Activated CD8-positive, alpha-beta T cell treated with anti-CD3 and anti-CD28 coated beads for 36 hours (primary cell): ENCODE measurements at regions not wholly inside any gene's neighbourhood (a gene's known extent, or its start where the extent isn't known, plus 50 kb on each side); places are given as distances from the start of the nearest gene placed in this dataset.
"Not testable (repeated sequence)": the region's sequence is repeated elsewhere in the genome, so short reads cannot be mapped to it uniquely, and the experiment has no call there.

ENCODE experiments used
- ATAC-seq: fragments of 200-7000 bp; cut with Tn5 transposase; one replicate; pipeline ENCODE4 v1.10.0; 2021; ENCODE audit warnings: mild to moderate bottlenecking, moderate library complexity
- CTCF ChIA-PET: fragments of 350-600 bp; sonication (Branson Sonifier 250); formaldehyde crosslinking; loops from one replicate; lab custom pipeline; 2021; ENCODE audit warnings: antibody characterized with exemption; lab: Charles Lee
- POLR2A ChIA-PET: fragments of 350-600 bp; sonication (Branson Sonifier 250); formaldehyde crosslinking; loops from one replicate; lab custom pipeline; 2021; ENCODE audit warnings: antibody characterized with exemption; lab: Charles Lee
- DNase-seq: peaks from one replicate; pipeline ENCODE4 v3.0.0-alpha.2; 2020
- H3K27ac Mint-ChIP-seq: one replicate; pipeline ENCODE4 v1.8.0; 2021; ENCODE audit warnings: mild to moderate bottlenecking, mixed read lengths
- H3K27me3 Mint-ChIP-seq: one replicate; pipeline ENCODE4 v1.8.0; 2021; ENCODE audit warnings: mixed read lengths
- H3K36me3 Mint-ChIP-seq: one replicate; pipeline ENCODE4 v1.8.0; 2021; ENCODE audit warnings: low read depth, mixed read lengths
- H3K4me1 Mint-ChIP-seq: one replicate; pipeline ENCODE4 v1.8.0; 2021; ENCODE audit warnings: low read depth, mixed read lengths
- H3K4me3 Mint-ChIP-seq: one replicate; pipeline ENCODE4 v1.8.0; 2021; ENCODE audit warnings: mild to moderate bottlenecking, moderate library complexity, mixed read lengths
- H3K9me3 Mint-ChIP-seq: one replicate; pipeline ENCODE4 v1.8.0; 2021; ENCODE audit warnings: mixed read lengths
- CTCF ChIP-seq: fragments of 200-600 bp; IDR thresholded peaks from one replicate; pipeline ENCODE4 v1.8.0; 2022; ENCODE audit warnings: antibody characterized with exemption, mild to moderate bottlenecking
- intact Hi-C: fragments of 100-400 bp; cut with micrococcal nuclease; formaldehyde crosslinking; loops from one replicate; pipeline ENCODE4 v1.10.0; 2022

- no peak for ATAC-seq
- peaks cover 23% of the 10 kb centered on the region for H3K36me3 Mint-ChIP-seq
- no peaks in the 10 kb centered on the region for H3K9me3 Mint-ChIP-seq
- POLR2A ChIA-PET = no interaction called here
- no peak overlapping the region for H3K27ac Mint-ChIP-seq
- no peak overlapping the region for H3K4me3 Mint-ChIP-seq
- H3K4me1 Mint-ChIP-seq = no peaks in the 10 kb centered on the region
- TF ChIP-seq CTCF = no peak
- CTCF ChIA-PET = interaction anchor here (1.6 kb wide), 1 partner anchor 111 kb away, joined by 4 read pairs; no protein-coding TSS in a partner anchor
- DNase-seq = no peak
- H3K27me3 Mint-ChIP-seq = no peaks in the 10 kb centered on the region
- intact Hi-C loops = no loop called here
Observed at GRCh38 chr22:22318723-22319465, 74.3 kb downstream of the VPREB1 start.

- peak; percentile 71 for TF ChIP-seq CTCF
- H3K9me3 Mint-ChIP-seq, intact Hi-C loops, H3K36me3 Mint-ChIP-seq, H3K4me3 Mint-ChIP-seq, H3K4me1 Mint-ChIP-seq, H3K27ac Mint-ChIP-seq, H3K27me3 Mint-ChIP-seq: not testable (repeated sequence)
- ChIA-PET POLR2A (interaction anchor here (0.9 to 1.3 kb wide), 2 partner anchors 102 to 115 kb away, joined by 3 read pairs; no protein-coding TSS in a partner anchor), CTCF (interaction anchor here (0.8 to 1.3 kb wide), 10 partner anchors 9 to 137 kb away, joined by 3 to 5 read pairs (median 3); no protein-coding TSS in a partner anchor)
- DNase-seq (peak; percentile 81), ATAC-seq (peak; percentile 100)
Observed at GRCh38 chr22:22321743-22322611, 77.4 kb downstream of the VPREB1 start.

- intact Hi-C loops = no loop called here
- no peak overlapping the region for H3K27ac Mint-ChIP-seq
- peaks cover 2% of the 10 kb centered on the region for H3K36me3 Mint-ChIP-seq
- no peaks in the 10 kb centered on the region for H3K9me3 Mint-ChIP-seq
- H3K4me3 Mint-ChIP-seq = no peak overlapping the region
- ATAC-seq (no peak), DNase-seq (no peak)
- ChIA-PET POLR2A (interaction anchor here (0.9 kb wide), 1 partner anchor 115 kb away, joined by 3 read pairs; no protein-coding TSS in a partner anchor), CTCF (interaction anchor here (1.0 to 1.5 kb wide), 2 partner anchors 115 to 120 kb away, joined by 3 to 4 read pairs; no protein-coding TSS in a partner anchor)
- H3K4me1 Mint-ChIP-seq = no peaks in the 10 kb centered on the region
- H3K27me3 Mint-ChIP-seq = no peaks in the 10 kb centered on the region
- TF ChIP-seq CTCF = no peak
Observed at GRCh38 chr22:22322792-22323191, 78.2 kb downstream of the VPREB1 start.

- intact Hi-C loops = no loop called here
- H3K27ac Mint-ChIP-seq = no peak overlapping the region
- H3K4me1 Mint-ChIP-seq = no peaks in the 10 kb centered on the region
- peaks cover 22% of the 10 kb centered on the region for H3K27me3 Mint-ChIP-seq
- H3K36me3 Mint-ChIP-seq = no peaks in the 10 kb centered on the region
- no peak overlapping the region for H3K4me3 Mint-ChIP-seq
- ChIA-PET POLR2A (no interaction called here), CTCF (no interaction called here)
- no peak for TF ChIP-seq CTCF
- no peak for ATAC-seq
- peaks cover 2% of the 10 kb centered on the region for H3K9me3 Mint-ChIP-seq
- no peak for DNase-seq
Observed at GRCh38 chr22:22327723-22328122, 83.1 kb downstream of the VPREB1 start.
